Neural progenitor cell (in vitro differentiated cells): ENCODE measurements at regions not wholly inside any gene's neighbourhood (a gene's known extent, or its start where the extent isn't known, plus 50 kb on each side); places are given as distances from the start of the nearest gene placed in this dataset.

Source experiments
- DNase-seq: peaks from one replicate; pipeline ENCODE4 v3.0.0-alpha.2; 2016; ENCODE audit warnings: low spot score
- H2AFZ ChIP-seq: fragments of 200-600 bp; sonication (generic); replicated peaks from 2 replicates; pipeline ENCODE4 v1.6.1; 2016; ENCODE audit warnings: antibody characterized with exemption
- H3F3A ChIP-seq: fragments of 200-600 bp; sonication (generic); 2 replicates; pipeline ENCODE4 v1.6.1; 2016; ENCODE audit warnings: antibody characterized with exemption, low read depth
- H3K27ac ChIP-seq: fragments of 200-600 bp; sonication (generic); 2 replicates; pipeline ENCODE4 v1.5.1; 2016; ENCODE audit warnings: mild to moderate bottlenecking
- H3K27me3 ChIP-seq: fragments of 200-600 bp; sonication (generic); 2 replicates; pipeline ENCODE4 v1.6.1; 2016; ENCODE audit warnings: mild to moderate bottlenecking, moderate library complexity
- H3K36me3 ChIP-seq: fragments of 200-600 bp; sonication (generic); 2 replicates; pipeline ENCODE4 v1.5.1; 2016
- H3K4me1 ChIP-seq: fragments of 200-600 bp; sonication (generic); 2 replicates; pipeline ENCODE4 v1.6.1; 2016; ENCODE audit warnings: mixed run types
- H3K4me2 ChIP-seq: fragments of 200-600 bp; sonication (generic); 2 replicates; pipeline ENCODE4 v1.6.1; 2016
- H3K4me3 ChIP-seq: fragments of 200-600 bp; sonication (generic); 2 replicates; pipeline ENCODE4 v1.5.1; 2016
- H3K79me2 ChIP-seq: fragments of 200-600 bp; sonication (generic); 2 replicates; pipeline ENCODE4 v1.6.1; 2016; ENCODE audit warnings: low read depth
- H3K9ac ChIP-seq: fragments of 200-600 bp; sonication (generic); 2 replicates; pipeline ENCODE4 v1.6.1; 2016
- H3K9me3 ChIP-seq: fragments of 200-600 bp; sonication (generic); 2 replicates; pipeline ENCODE4 v1.5.1; 2016; ENCODE audit warnings: low read depth
- H4K20me1 ChIP-seq: fragments of 200-600 bp; sonication (generic); 2 replicates; pipeline ENCODE4 v1.6.1; 2016; ENCODE audit warnings: low read depth
- H3K27ac Mint-ChIP-seq: 3 replicates; pipeline ENCODE4 v1.8.0; 2021; ENCODE audit warnings: mixed read lengths
- H3K27me3 Mint-ChIP-seq: 2 replicates; pipeline ENCODE4 v1.8.0; 2022; ENCODE audit warnings: low read depth, mild to moderate bottlenecking, inconsistent platforms, moderate library complexity, mixed read lengths; ENCODE audit not compliant: insufficient read depth
- H3K36me3 Mint-ChIP-seq: 3 replicates; pipeline ENCODE4 v1.8.0; 2021; ENCODE audit warnings: mixed read lengths
- H3K4me1 Mint-ChIP-seq: 3 replicates; pipeline ENCODE4 v1.8.0; 2021; ENCODE audit warnings: mixed read lengths
- H3K4me3 Mint-ChIP-seq: 3 replicates; pipeline ENCODE4 v1.8.0; 2021; ENCODE audit warnings: mild to moderate bottlenecking, moderate library complexity, mixed read lengths
- H3K9me3 Mint-ChIP-seq: 3 replicates; pipeline ENCODE4 v1.8.0; 2020; ENCODE audit warnings: mixed read lengths
- CTCF ChIP-seq: fragments of 200-600 bp; sonication (generic); IDR thresholded peaks from 2 replicates; pipeline ENCODE4 v1.5.1; 2017; ENCODE audit warnings: antibody characterized with exemption, mild to moderate bottlenecking
- EZH2 ChIP-seq: fragments of 200-600 bp; sonication (generic); IDR thresholded peaks from 2 replicates; pipeline ENCODE4 v1.6.1; 2017; ENCODE audit warnings: antibody characterized with exemption, mild to moderate bottlenecking, moderate library complexity
- EZH2phosphoT487 ChIP-seq: fragments of 200-600 bp; sonication (generic); IDR thresholded peaks from 2 replicates; pipeline ENCODE4 v1.6.1; 2017; ENCODE audit warnings: antibody characterized with exemption

- no peak for DNase-seq
- no peaks in the 10 kb centered on the region for H4K20me1 ChIP-seq
- peaks cover 2% of the 10 kb centered on the region for H3K27me3 Mint-ChIP-seq
- no peak overlapping the region for H3K4me2 ChIP-seq
- H3K27me3 ChIP-seq, result no peaks in the 10 kb centered on the region
- H3K9ac ChIP-seq, result no peak overlapping the region
- H2AFZ ChIP-seq, result no peak overlapping the region
- H3K79me2 ChIP-seq, result no peaks in the 10 kb centered on the region
- H3F3A ChIP-seq, result no peaks in the 10 kb centered on the region
- no peak overlapping the region for H3K27ac Mint-ChIP-seq
- H3K27ac ChIP-seq, result no peak overlapping the region
- H3K4me1 Mint-ChIP-seq, result peaks cover 5% of the 10 kb centered on the region
- no peak for TF ChIP-seq CTCF
- no peak for TF ChIP-seq EZH2phosphoT487
- no peak for TF ChIP-seq EZH2
- peaks cover 7% of the 10 kb centered on the region for H3K9me3 Mint-ChIP-seq
- H3K4me3 ChIP-seq, result no peak overlapping the region
- H3K36me3 Mint-ChIP-seq, result peaks cover 1% of the 10 kb centered on the region
- peaks cover 7% of the 10 kb centered on the region for H3K9me3 ChIP-seq
- H3K4me3 Mint-ChIP-seq, result no peak overlapping the region
- peaks cover 3% of the 10 kb centered on the region for H3K36me3 ChIP-seq
- no peaks in the 10 kb centered on the region for H3K4me1 ChIP-seq
These were observed 718.6 kb downstream of the SORCS3 start for GRCh38 chr10:105359708-105360107.

GRCh38 chr10:105358911-105359310, 717.8 kb downstream of the SORCS3 start:
- no peak overlapping the region for H3K27ac Mint-ChIP-seq
- TF ChIP-seq EZH2phosphoT487, result no peak
- no peak for TF ChIP-seq CTCF
- no peaks in the 10 kb centered on the region for H4K20me1 ChIP-seq
- H3K27ac ChIP-seq, result no peak overlapping the region
- no peak overlapping the region for H3K9ac ChIP-seq
- H3K4me2 ChIP-seq, result no peak overlapping the region
- no peaks in the 10 kb centered on the region for H3K79me2 ChIP-seq
- H2AFZ ChIP-seq, result no peak overlapping the region
- no peak overlapping the region for H3K4me3 Mint-ChIP-seq
- H3K9me3 Mint-ChIP-seq, result peaks cover 7% of the 10 kb centered on the region
- no peak overlapping the region for H3K4me3 ChIP-seq
- H3K27me3 Mint-ChIP-seq, result peaks cover 2% of the 10 kb centered on the region
- H3K36me3 Mint-ChIP-seq, result peaks cover 1% of the 10 kb centered on the region
- DNase-seq, result no peak
- H3K9me3 ChIP-seq, result peaks cover 7% of the 10 kb centered on the region
- H3K27me3 ChIP-seq, result no peaks in the 10 kb centered on the region
- peaks cover 5% of the 10 kb centered on the region for H3K4me1 Mint-ChIP-seq
- H3F3A ChIP-seq, result no peaks in the 10 kb centered on the region
- H3K4me1 ChIP-seq, result no peaks in the 10 kb centered on the region
- H3K36me3 ChIP-seq, result peaks cover 3% of the 10 kb centered on the region

GRCh38 chr10:105356626-105357025, 715.5 kb downstream of the SORCS3 start:
- Mint-ChIP-seq H3K36me3 (peaks cover 1% of the 10 kb centered on the region), H3K9me3 (peaks cover 6% of the 10 kb centered on the region), H3K4me3 (no peak overlapping the region), H3K27ac (no peak overlapping the region), H3K27me3 (no peaks in the 10 kb centered on the region), H3K4me1 (peaks cover 6% of the 10 kb centered on the region)
- no peak overlapping the region for H3K4me2 ChIP-seq
- no peak for DNase-seq
- no peaks in the 10 kb centered on the region for H3K4me1 ChIP-seq
- H3K4me3 ChIP-seq, result no peak overlapping the region
- no peak overlapping the region for H3K9ac ChIP-seq
- no peaks in the 10 kb centered on the region for H4K20me1 ChIP-seq
- H3K27ac ChIP-seq, result no peak overlapping the region
- peaks cover 3% of the 10 kb centered on the region for H3K36me3 ChIP-seq
- no peaks in the 10 kb centered on the region for H3F3A ChIP-seq
- H2AFZ ChIP-seq, result no peak overlapping the region
- H3K9me3 ChIP-seq, result peaks cover 3% of the 10 kb centered on the region
- no peak for TF ChIP-seq EZH2phosphoT487
- TF ChIP-seq EZH2, result no peak
- TF ChIP-seq CTCF, result no peak
- no peaks in the 10 kb centered on the region for H3K27me3 ChIP-seq
- H3K79me2 ChIP-seq, result no peaks in the 10 kb centered on the region

GRCh38 chr10:105354010-105354409, 712.9 kb downstream of the SORCS3 start:
- Histone ChIP-seq H4K20me1 (no peaks in the 10 kb centered on the region), H3K36me3 (no peaks in the 10 kb centered on the region), H3K4me2 (no peak overlapping the region), H3K79me2 (no peaks in the 10 kb centered on the region), H2AFZ (no peak overlapping the region), H3F3A (no peaks in the 10 kb centered on the region), H3K9ac (no peak overlapping the region), H3K9me3 (no peaks in the 10 kb centered on the region), H3K27ac (no peak overlapping the region), H3K4me1 (no peaks in the 10 kb centered on the region), H3K27me3 (no peaks in the 10 kb centered on the region), H3K4me3 (no peak overlapping the region)
- H3K4me3 Mint-ChIP-seq, result no peak overlapping the region
- no peaks in the 10 kb centered on the region for H3K9me3 Mint-ChIP-seq
- H3K27ac Mint-ChIP-seq, result no peak overlapping the region
- H3K4me1 Mint-ChIP-seq, result peaks cover 12% of the 10 kb centered on the region
- H3K36me3 Mint-ChIP-seq, result no peaks in the 10 kb centered on the region
- no peaks in the 10 kb centered on the region for H3K27me3 Mint-ChIP-seq
- no peak for TF ChIP-seq EZH2phosphoT487
- TF ChIP-seq CTCF, result no peak
- no peak for TF ChIP-seq EZH2
- no peak for DNase-seq
